ENCODE measurements at regions not wholly inside any gene's neighbourhood (a gene's known extent, or its start where the extent isn't known, plus 50 kb on each side); places are given as distances from the start of the nearest gene placed in this dataset.
A peak's percentile ranks its signal among the peaks of the same experiment; 100 is the strongest.

GRCh38 chr4:185966997-185967775 is 101.8 kb upstream of the TLR3 start:
- no peak overlapping the region for H3K9ac ChIP-seq (ENCODE audit: low read length)
- H3K27me3 ChIP-seq (ENCODE audit: low read length), result no peaks in the 10 kb centered on the region
- DNase-seq (peak; percentile 46), ATAC-seq (peak; percentile 78)
- H3K4me1 ChIP-seq (ENCODE audit: insufficient read depth, low read length), result peaks cover 12% of the 10 kb centered on the region
- no peaks in the 10 kb centered on the region for H3F3A ChIP-seq (ENCODE audit: low read length, unreplicated experiment)
- CTCF ChIA-PET, result no interaction called here
- no peak overlapping the region for H3K4me3 ChIP-seq (ENCODE audit: low read length)
- no peaks in the 10 kb centered on the region for H3K9me2 ChIP-seq (replicated peaks; ENCODE audit: low read length)
- no peaks in the 10 kb centered on the region for H4K20me1 ChIP-seq (ENCODE audit: low read length)
- peak overlapping the region; percentile 45 for H3K4me2 ChIP-seq (ENCODE audit: low read length)
- POLR2A ChIA-PET (ENCODE audit: unreplicated experiment), result no interaction called here
- H3K79me2 ChIP-seq (ENCODE audit: low read length), result no peaks in the 10 kb centered on the region
- TF ChIP-seq EZH2 (IDR thresholded peaks at IDR 0.05; ENCODE audit: low read length, unreplicated experiment) (no peak), CTCF (conservative IDR thresholded peaks at IDR 0.05; ENCODE audit: low read depth, low read length) (no peak), EZH2phosphoT487 (IDR thresholded peaks at IDR 0.05; ENCODE audit: borderline replicate concordance, low read length) (no peak)
- no TSS peak for BruUV-seq (replicated peaks)
- H3K27ac ChIP-seq (ENCODE audit: low read length), result peak overlapping the region; percentile 26; the same call in 1 of the 2 replicates
- intact Hi-C loops (cut with micrococcal nuclease), result no loop called here
- H3K36me3 ChIP-seq (ENCODE audit: low read depth, low read length), result no peaks in the 10 kb centered on the region
- H3K9me3 ChIP-seq (ENCODE audit: low read length), result no peaks in the 10 kb centered on the region
- no peak overlapping the region for H2AFZ ChIP-seq (ENCODE audit: low read length)

GRCh38 chr4:185969657-185970056 is 99.3 kb upstream of the TLR3 start:
- Histone ChIP-seq H3K4me3 (ENCODE audit: low read length) (no peak overlapping the region), H3K9ac (ENCODE audit: low read length) (no peak overlapping the region), H4K20me1 (ENCODE audit: low read length) (no peaks in the 10 kb centered on the region), H3K27me3 (ENCODE audit: low read length) (no peaks in the 10 kb centered on the region), H3K79me2 (ENCODE audit: low read length) (no peaks in the 10 kb centered on the region), H3K36me3 (ENCODE audit: low read depth, low read length) (no peaks in the 10 kb centered on the region), H3K9me3 (ENCODE audit: low read length) (no peaks in the 10 kb centered on the region), H2AFZ (ENCODE audit: low read length) (no peak overlapping the region), H3K27ac (ENCODE audit: low read length) (no peak overlapping the region), H3K9me2 (replicated peaks; ENCODE audit: low read length) (no peaks in the 10 kb centered on the region), H3F3A (ENCODE audit: low read length, unreplicated experiment) (no peaks in the 10 kb centered on the region), H3K4me1 (ENCODE audit: insufficient read depth, low read length) (peaks cover 12% of the 10 kb centered on the region), H3K4me2 (ENCODE audit: low read length) (no peak overlapping the region)
- intact Hi-C loops (cut with micrococcal nuclease), result no loop called here
- no TSS peak for BruUV-seq (replicated peaks)
- POLR2A ChIA-PET (ENCODE audit: unreplicated experiment), result no interaction called here
- no peak for ATAC-seq
- CTCF ChIA-PET, result no interaction called here
- DNase-seq, result no peak
- TF ChIP-seq EZH2 (IDR thresholded peaks at IDR 0.05; ENCODE audit: low read length, unreplicated experiment), result no peak
- no peak for TF ChIP-seq EZH2phosphoT487 (IDR thresholded peaks at IDR 0.05; ENCODE audit: borderline replicate concordance, low read length)
- TF ChIP-seq CTCF (conservative IDR thresholded peaks at IDR 0.05; ENCODE audit: low read depth, low read length), result no peak

- Histone ChIP-seq H3K9ac (ENCODE audit: low read length) (no peak overlapping the region), H3K27ac (ENCODE audit: low read length) (no peak overlapping the region), H3K79me2 (ENCODE audit: low read length) (no peaks in the 10 kb centered on the region), H3K4me2 (ENCODE audit: low read length) (no peak overlapping the region), H3K9me2 (replicated peaks; ENCODE audit: low read length) (no peaks in the 10 kb centered on the region), H4K20me1 (ENCODE audit: low read length) (no peaks in the 10 kb centered on the region), H3F3A (ENCODE audit: low read length, unreplicated experiment) (no peaks in the 10 kb centered on the region), H3K36me3 (ENCODE audit: low read depth, low read length) (no peaks in the 10 kb centered on the region), H3K4me3 (ENCODE audit: low read length) (no peak overlapping the region), H3K4me1 (ENCODE audit: insufficient read depth, low read length) (no peaks in the 10 kb centered on the region), H2AFZ (ENCODE audit: low read length) (no peak overlapping the region), H3K9me3 (ENCODE audit: low read length) (no peaks in the 10 kb centered on the region), H3K27me3 (ENCODE audit: low read length) (no peaks in the 10 kb centered on the region)
- intact Hi-C loops (cut with micrococcal nuclease), result no loop called here
- no peak for ATAC-seq
- TF ChIP-seq EZH2phosphoT487 (IDR thresholded peaks at IDR 0.05; ENCODE audit: borderline replicate concordance, low read length), result no peak
- no peak for TF ChIP-seq CTCF (conservative IDR thresholded peaks at IDR 0.05; ENCODE audit: low read depth, low read length)
- no peak for TF ChIP-seq EZH2 (IDR thresholded peaks at IDR 0.05; ENCODE audit: low read length, unreplicated experiment)
- DNase-seq, result no peak
- no TSS peak for BruUV-seq (replicated peaks)
- ChIA-PET CTCF (no interaction called here), POLR2A (ENCODE audit: unreplicated experiment) (no interaction called here)
Measured at GRCh38 chr4:185987961-185988627, 80.9 kb upstream of the TLR3 start.

Data from PC-3 (cell line).